ENCODE measurements at regions not wholly inside any gene's neighbourhood (a gene's known extent, or its start where the extent isn't known, plus 50 kb on each side); places are given as distances from the start of the nearest gene placed in this dataset.

DNA sequence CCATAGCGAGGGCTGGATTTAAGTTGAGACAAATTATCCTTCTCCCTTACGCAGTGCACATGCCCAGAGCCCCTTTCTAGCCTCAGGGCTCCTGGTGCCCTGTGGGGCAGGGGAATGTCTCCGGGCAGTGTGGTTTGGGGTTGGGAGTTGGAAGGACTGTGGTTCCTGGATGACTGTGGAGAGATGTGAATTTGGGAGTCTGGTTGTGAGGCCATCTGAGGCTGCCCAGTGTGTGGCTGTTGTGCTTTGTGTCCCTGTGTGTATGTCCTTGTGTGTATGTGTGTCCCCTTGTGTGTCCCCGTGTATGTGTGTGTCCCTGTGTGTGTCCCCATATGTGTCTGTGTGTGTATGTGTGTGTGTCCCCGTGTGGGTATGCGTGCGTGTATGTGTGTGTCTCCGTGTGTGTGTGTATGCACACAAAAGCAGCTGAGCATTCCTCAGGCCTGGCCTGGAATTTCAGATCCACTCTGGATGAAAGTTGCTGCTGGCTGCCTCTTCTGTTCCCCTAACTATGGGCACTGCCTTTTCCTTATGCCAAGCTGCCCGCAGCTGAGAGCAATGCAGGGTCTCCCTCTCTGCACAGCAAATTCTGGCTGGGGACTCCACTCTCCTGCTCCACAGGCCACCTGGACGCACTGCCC lies 65.4 kb downstream of the UBIAD1 start:
- DNase-seq, result no peak

DNA sequence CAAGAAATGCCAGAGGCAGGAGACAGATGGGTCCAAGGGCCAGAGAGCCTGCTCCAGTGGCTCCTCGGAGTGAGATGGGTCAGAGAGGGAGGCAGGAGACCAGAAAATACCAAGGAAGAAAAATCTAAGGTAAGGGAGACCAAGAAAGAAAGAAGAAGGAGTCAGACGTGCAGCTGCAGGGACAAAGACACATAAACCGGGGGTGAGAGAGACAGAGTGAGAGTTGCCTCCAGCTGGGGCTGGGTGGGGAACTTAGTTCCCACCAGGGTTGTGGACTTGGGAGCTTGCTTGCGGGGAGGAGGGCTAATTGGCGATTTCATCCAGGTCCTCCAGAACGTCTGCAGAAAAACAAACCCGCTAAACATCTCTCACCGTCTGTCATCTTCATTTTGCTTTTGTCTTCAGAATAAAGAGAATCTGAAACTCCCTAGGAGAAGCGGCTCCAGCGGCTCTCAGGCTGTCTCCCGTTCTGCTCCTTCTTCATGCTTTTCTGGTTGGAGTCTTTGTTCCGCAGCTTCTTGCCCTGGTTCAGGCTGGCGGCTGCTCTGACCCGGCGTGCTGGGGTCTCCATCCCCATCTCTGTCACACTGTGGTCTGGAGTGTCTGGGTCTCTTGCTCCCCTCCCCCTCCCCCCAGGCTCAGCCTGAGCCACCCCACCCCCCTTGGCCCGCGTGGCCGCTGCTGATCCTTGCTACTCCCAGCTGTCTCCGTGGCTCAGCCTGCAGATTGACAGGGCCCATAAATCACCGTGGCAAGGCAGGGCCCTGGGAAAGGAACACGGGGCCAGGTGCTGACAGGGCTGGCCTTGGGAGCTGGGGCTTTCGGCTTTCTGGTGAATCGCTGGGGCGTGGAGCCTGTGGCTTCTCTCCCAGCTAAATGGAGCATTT lies 66.6 kb downstream of the UBIAD1 start:
- DNase-seq, result no peak

DNA sequence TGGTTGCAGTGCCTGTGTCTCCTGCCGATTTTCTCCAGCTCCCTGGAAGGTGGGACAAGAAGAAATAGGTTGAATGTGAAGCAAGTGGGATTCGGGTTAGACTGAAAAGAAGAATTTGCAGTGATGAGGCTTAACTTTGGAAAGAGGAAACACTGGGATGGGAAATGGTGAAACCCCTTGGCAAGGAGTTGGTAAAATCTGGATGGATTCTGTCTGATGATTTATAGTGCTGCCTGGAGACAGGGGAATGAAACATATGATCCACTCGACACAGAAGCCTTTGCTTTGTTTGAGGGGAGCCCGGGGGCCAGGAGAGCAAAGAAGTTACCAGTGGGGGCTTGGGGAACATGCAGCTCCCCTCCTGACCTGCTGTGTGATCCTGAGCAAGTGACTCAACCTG lies 67.2 kb downstream of the UBIAD1 start:
- DNase-seq, result no peak

DNA sequence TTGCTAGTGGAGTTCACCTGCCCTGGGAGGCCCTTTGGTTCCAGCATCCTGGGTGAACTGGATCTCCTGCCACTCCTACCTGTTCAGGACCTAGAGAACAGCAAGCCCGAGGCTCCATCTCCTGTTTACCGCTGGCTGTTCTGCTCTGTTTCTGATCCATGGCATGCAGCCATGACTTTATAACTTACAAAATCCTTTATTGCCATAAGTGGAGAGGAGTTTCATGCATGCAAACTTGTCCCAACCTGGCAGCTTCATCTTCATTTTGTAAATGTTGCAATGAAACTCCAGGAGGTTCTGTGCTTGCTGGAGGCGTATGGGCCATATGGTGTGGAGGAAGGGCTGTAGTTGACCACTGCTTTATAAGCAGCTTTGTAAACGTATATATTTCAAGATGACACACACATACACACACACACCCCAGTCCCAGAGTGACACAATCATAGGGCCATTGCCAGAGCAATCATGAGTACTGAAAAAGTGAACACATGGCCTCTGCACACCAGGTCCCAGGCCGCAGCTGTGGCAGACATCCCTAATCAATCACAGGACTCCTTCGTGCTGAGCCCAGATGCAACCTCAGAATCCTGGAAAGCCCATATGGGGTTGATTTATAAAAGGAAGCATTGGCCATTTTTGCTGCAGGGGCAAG lies 69.0 kb downstream of the UBIAD1 start:
- DNase-seq, result no peak

DNA sequence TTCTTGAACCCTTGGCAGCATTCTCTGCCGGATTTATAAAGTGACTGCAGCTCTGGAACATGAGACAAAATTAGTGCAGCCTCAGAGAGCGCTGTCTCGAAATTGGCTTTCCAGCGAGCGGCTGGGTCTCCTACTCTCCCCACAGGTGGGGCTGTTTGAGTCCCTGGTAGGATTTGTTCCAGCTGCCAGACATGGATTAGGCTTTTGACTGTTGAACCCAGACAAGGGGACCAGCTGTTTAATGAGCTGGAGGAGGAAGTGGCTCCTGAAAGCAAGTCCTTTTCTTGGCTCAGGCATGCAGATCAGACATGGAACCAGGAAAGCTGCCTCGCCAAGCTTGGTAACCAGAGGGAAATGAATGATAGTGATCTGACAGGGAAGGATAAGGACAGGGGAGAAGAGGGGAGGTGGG lies 69.6 kb downstream of the UBIAD1 start:
- DNase-seq, result no peak

DNA sequence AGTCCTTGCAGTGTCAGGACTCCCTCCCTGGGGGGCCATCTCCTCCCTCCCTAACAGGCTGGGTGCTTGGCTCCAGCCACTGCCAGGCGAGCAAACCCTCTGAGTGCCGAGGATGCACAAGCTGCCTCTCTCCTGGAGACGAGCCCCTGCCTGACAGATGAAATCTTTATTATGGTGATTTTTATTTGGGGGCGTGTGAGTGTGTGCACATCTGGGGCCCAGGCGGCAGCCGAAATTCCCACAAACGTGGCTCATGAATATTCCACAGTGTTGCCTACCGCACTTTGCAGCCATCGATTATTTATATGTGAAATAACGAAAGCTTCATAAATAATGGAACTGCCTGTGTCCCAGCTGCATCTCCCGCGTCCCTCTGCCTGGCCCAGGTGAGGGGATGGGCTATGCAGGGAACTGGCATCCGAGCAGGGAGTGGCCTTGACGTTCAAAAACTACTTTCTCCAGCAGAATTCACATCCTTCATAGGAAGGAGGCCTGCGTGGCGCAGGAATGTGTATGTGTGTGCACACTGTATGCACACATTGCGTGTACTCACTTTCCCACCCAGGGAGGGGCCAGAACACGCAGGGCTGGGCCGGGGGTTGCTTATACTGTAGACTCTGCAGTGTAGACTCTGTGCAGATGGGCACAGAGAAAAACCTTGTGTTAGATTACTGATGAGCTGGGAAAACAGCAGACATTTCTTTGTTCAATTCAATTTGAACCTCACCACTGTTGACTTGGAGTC lies 73.1 kb downstream of the UBIAD1 start:
- no peak for DNase-seq

DNA sequence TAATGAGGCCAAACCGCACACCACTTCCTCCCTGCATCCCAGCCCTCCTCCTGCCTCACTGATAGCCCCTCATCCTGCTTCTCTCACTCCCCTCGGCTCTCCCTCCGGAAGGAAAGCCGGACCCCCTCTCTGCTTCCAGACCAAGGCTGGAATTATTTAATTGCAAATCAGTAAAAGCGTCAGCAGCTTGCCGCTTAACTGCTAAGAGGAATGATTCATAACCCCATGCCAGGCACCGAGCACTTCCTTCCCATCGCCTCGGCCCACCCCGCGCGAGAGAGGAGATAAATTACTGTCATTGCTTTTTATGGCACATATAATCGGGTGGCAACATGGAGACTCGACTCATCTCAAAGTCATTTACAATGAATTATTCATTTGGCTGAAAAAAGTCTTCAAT lies 77.3 kb downstream of the UBIAD1 start:
- DNase-seq, result no peak

DNA sequence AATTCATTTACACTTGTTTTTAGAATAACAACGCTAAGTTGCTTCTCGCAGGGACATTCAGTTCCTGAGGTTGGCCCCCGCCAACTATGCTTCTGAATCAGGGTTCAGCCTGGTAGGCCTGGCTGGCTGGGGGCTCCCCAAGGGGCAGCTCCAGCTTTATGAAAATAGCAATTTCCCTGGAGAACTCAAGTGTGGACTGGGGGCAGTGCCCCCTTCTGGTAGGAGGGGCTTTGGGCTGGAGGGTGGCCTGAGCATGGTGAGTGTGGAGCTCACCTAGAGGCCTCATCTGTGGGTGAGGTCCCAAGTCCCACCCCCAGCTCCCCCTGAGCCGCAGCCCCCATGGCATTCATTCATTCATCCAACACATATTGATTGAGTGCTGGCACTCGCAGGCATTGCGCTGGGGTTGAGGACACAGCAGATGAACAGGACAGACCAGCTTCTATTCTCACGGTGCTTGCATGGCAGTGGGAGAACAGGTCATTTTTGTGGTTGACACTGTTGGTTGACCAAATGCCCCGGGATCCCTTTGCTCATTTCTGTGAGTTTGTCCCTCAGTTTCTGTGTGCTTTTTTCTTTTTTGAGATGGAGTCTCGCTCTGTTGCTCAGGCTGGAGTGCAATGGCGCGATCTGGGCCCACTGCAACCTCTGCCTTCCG lies 79.2 kb downstream of the UBIAD1 start:
- no peak for DNase-seq

DNA sequence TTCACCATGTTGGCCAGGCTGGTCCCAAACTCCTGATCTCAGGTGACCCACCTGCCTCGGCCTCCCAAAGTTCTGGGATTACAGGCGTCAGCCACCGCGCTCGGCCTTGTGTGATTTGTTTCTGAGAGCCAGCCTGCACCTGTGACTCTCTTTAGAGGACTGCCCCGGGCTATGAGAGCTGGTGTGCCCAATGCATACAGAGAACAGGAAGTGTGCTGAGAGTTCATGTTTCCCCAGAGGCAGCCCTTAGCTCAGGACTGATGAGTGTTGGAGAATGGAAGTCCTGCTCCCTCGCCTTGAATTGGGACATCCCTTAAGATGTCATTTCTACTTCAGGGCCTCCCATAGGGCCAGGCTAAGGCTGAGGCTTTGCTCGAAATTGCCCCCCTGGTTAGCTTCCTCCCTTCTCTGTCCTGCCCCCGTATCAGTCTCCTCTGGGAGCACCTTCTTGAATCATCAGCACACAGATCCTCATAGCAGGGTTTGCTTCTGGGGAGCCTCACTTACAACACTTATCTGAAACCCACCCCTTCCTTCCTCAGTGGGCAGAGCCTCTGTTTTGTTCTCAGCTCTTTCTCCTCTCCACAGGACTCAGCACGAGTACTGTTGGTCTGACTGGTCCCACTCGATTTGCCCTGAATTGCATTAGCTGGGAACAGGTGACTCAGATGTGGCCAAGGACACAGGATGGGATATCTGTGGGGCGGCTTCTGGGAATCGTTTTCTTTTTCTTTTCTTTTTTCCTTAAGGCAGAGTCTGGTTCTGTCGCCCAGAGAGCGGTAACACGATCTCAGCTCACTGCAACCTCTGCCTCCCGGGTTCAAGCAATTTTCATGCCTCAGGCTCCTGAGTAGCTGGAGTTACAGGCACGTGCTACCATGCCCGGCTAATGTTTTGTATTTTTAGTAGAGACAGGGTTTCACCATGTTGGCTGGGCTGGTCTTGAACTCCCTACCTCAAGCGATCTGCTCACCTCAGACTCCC lies 80.1 kb downstream of the UBIAD1 start:
- no peak for DNase-seq

DNA sequence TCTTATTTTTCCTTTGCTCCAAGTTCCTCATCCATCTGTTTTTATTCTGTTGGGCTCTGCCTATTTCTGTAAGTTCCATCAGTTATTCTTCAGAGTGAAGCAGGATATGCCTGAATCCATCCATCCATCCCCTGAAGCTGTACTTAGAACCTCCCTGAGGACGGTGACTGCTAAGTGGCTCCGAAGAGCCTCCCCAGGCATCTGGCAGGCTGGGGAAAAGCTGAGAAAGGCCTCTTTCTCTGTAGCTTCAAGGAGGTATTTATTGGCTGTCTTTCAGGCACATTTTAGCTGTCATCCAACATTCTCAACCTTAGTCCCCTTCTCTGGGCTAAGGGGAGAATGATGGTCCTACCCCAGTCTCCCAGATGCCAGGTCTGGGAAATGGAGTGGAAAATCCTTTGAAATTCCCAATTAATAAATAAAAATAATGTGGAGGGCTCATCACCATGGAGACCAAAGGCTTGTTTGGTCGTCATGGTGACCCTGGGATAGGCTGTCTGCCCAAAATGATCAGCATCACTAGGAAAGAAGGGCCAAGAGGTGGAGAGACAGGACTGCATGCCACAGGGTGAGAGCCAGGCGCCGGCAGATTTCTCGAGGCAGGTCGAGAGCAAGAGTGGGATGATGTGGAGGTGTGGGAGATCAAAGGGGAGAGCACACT lies 82.0 kb downstream of the UBIAD1 start:
- DNase-seq, result no peak

DNA sequence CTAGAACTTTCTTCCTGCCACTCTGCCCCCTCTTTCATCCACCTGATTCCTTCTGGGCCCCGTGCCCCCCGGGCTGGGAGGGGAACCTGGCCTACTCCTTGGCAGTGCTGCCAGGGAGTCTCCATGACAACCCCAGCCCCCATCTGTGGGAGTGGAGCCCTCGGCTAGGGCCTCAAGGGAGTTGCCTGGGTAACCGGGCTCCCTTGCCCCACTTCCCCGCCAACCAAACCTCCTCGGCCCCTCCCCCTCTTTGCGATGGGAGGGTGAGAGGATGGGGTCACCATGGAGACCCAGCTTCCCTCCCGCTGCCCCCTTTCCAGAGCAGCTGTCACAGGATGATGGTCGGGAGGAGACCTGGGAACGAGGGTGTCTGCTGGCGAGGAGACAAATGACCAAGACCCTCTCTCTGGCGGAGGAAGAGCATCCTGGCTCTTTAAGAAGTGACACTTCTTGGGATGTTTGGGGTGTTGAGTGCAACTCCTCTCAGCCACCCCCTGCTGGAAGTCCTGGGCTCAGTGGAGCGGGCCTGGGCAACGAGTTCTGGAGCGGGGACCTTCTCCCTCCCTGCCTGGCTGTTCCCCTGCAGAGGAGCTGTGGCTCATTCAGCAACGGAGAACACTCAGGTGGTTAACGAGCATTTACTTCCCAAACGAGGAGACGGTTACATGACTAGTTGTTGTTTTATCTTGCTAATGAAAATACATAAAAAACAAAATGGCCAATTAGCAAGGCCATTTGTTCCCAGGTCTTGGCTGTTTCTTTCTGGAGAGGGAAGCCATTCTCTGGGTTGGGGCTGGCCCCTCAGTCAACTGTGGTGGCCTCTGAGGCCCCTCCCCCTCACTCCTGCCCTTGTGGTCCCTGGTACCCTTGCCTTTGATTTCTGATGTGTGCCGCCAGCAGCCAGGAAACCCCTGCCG lies 82.8 kb downstream of the UBIAD1 start:
- DNase-seq, result no peak

DNA sequence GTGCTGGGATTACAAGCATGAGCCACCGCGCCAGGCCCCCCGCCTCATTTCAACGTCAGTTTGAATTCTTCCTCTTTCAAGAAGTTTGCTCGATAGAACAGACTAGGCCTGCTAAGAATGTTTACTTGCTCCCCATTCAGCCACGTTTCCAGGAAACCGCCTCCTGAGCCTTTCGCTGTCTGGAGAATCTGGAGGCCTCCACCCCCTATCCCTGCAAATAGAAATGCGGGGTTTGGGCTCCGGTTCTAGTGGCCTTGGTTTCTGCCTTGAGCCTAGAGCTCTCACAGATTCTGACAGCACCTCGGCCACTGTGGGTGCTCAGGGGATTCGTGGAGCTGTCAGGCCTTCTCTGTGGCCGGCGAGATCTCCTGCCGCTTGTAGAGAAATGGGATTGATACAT lies 84.3 kb downstream of the UBIAD1 start:
- no peak for DNase-seq

DNA sequence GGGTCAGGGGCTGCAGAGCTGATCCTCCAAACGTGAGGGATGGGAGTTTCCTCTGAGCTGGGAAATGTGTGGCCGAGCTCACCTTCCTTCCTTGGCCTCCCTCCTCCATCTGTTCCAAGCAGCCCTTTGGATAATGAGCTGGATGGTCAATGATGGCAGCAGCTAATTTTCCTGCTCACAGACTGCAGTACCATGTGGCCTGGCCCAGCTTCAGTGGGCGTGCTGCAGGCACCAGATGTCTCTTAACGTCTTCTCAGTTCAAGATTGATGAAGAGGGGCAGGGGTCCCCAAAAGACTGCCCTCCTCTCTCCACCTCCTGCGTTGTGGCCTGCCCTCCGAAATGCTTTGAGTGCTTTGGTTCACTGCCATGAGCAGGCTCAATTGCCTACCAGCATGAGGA lies 86.0 kb downstream of the UBIAD1 start:
- DNase-seq, result no peak

DNA sequence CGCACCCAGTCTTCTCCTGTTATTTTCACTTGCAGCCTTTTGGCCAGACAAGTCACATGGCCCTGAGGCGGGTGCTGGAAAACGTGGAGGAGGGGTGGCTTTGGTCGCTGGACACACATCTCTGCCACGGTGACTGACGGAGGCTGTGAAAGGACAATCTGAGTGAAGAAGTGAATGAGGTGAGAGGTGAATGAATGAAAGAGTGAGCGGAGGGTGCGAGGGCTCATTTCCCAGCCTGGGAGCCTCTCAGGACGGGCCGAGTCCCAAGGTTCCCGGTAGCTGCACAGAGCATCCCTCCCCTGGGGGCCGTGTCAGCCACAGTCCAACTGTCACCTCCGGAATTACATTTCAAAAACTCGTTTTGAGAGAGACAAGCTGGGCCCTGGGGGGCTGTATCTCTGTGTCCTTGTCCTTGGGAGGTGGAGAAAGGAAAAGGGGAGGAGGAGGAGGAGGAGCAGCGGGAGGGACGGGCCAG lies 89.6 kb downstream of the UBIAD1 start:
- no peak for DNase-seq

DNA sequence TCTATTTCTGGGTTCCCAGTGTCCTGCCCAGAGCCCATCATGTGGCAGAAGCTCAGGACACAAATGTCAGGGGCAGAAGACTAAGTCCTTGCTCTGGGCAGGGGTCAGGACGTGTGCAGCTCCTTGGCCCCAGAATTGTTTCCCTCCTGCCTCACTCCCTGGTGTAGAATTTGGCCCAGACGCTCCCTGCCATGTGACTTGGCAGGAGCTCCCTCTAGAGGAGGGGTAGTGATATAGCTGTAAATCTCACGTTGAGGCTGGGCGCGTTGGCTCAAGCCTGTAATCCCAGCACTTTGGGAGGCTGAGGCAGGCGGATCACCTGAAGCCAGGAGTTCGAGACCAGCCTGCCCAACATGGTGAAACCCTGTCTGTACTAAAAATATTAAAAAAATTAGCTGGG lies 91.2 kb downstream of the UBIAD1 start:
- peak; percentile 66 for DNase-seq

DNA sequence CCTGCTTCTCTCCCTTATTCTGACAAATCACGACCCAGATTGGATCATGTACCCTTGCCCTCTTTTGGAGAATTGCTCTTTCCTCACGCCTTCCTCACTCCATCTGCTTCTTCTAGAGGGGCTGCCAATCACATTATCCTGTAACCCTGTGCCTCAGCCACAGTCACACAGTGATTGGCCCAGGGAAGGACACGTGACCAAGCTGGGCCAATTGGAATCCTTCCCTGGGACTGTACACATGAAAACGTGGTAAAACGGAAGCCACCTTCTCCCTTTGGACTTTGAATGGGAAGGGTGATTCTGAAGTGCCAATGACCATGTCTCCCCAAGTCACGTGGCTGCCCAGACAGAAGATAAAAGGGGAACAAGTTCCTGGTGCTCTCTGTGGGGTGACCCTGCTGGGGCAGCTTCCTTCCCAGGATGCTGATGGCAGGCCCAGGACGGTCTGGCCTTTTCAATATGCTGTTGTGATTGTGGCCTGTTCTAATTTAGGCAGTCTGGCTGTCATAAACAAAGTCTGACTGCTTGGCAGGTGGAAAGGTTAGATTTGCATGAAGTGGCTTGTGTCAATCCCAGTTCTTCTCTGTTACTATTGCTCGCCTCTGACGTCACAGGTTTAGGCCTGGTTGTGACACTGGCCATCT lies 92.9 kb downstream of the UBIAD1 start:
- DNase-seq, result no peak

DNA sequence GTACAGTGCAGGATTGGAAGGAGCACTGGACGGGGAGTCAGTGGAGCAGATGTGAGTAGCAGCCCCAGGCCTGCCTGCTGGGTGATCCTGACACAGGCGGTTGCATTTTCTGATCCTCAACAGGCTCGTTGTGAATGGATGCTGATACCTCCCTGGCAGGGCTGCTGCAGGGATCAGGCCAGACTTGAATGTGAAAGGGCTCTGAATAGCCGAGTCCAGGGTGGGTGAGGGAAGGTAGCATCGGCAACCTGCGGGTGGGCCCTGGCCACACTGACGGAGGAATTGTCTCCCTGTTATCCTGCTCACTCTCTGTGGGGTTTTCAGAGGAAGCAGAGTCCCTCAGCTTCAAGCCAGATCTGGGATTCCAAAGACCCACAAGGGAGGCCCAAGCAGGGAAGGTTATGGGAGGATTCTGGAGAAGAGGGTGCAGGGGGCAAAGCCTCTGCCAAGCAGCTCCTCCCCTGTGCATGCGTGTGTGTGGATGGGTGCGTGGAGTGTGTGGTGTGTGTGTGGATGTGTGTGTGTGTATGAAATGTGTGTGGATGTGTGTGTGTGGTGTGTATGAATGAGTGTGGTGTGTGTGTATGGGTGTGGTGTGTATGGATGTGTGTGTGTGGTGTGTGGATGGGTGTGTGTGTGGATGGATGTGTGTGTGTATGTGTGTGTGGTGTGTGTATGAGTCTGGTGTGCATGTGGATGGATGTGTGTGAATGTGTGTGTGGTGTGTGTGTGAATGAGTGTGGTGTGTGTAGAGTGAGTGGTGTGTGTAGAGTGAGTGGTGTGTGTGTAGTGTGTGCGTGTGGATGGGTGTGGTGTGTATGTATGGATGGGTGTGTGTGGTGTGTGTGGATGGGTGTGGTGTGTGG lies 100.3 kb downstream of the UBIAD1 start:
- no peak for DNase-seq

All from hematopoietic multipotent progenitor cell treated with erythropoietin and hydrocortisone succinate and interleukin-3 and kit ligand, for 6 days (in vitro differentiated cells).